ENCODE measurements at regions not wholly inside any gene's neighbourhood (a gene's known extent, or its start where the extent isn't known, plus 50 kb on each side); places are given as distances from the start of the nearest gene placed in this dataset.

- ATAC-seq (no peak), FAIRE-seq (no peak), DNase-seq (ENCODE audit: low spot score) (no peak)
- TF ChIP-seq, protein P1, sequence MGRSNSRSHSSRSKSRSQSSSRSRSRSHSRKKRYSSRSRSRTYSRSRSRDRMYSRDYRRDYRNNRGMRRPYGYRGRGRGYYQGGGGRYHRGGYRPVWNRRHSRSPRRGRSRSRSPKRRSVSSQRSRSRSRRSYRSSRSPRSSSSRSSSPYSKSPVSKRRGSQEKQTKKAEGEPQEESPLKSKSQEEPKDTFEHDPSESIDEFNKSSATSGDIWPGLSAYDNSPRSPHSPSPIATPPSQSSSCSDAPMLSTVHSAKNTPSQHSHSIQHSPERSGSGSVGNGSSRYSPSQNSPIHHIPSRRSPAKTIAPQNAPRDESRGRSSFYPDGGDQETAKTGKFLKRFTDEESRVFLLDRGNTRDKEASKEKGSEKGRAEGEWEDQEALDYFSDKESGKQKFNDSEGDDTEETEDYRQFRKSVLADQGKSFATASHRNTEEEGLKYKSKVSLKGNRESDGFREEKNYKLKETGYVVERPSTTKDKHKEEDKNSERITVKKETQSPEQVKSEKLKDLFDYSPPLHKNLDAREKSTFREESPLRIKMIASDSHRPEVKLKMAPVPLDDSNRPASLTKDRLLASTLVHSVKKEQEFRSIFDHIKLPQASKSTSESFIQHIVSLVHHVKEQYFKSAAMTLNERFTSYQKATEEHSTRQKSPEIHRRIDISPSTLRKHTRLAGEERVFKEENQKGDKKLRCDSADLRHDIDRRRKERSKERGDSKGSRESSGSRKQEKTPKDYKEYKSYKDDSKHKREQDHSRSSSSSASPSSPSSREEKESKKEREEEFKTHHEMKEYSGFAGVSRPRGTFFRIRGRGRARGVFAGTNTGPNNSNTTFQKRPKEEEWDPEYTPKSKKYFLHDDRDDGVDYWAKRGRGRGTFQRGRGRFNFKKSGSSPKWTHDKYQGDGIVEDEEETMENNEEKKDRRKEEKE (IDR thresholded peaks at IDR 0.05): no peak
- TF ChIP-seq MED1 (CRISPR knock-in tag; IDR thresholded peaks at IDR 0.05): no peak
- TF ChIP-seq ZNF781 (CRISPR knock-in tag; IDR thresholded peaks at IDR 0.05; ENCODE audit: borderline replicate concordance, not compliant biosample characterization): no peak
- no peak for TF ChIP-seq POLR2A (IDR thresholded peaks at IDR 0.05; ENCODE audit: insufficient read depth in 1 of 2, low read depth in 2 of 2, low read length in 2 of 2)
- no peak for TF ChIP-seq ZNF768 (CRISPR knock-in tag; IDR thresholded peaks at IDR 0.05)
- TF ChIP-seq HIC2 (CRISPR knock-in tag; IDR thresholded peaks at IDR 0.05; ENCODE audit: low read depth): no peak
- no peak for TF ChIP-seq NFE2L2 (IDR thresholded peaks at IDR 0.05; ENCODE audit: low read length)
- TF ChIP-seq ZSCAN12 (CRISPR knock-in tag; IDR thresholded peaks at IDR 0.05): no peak
- TF ChIP-seq KLF15 (CRISPR knock-in tag; IDR thresholded peaks at IDR 0.05; ENCODE audit: borderline replicate concordance): no peak
- TF ChIP-seq ZNF784 (CRISPR knock-in tag; IDR thresholded peaks at IDR 0.05; ENCODE audit: borderline replicate concordance): no peak
- no peak for TF ChIP-seq ZNF790 (CRISPR knock-in tag; IDR thresholded peaks at IDR 0.05; ENCODE audit: borderline replicate concordance)
- TF ChIP-seq HES4 (CRISPR knock-in tag; IDR thresholded peaks at IDR 0.05; ENCODE audit: borderline replicate concordance): no peak
- TF ChIP-seq GABPA (IDR thresholded peaks at IDR 0.05; ENCODE audit: low read depth, low read length): no peak
- TF ChIP-seq GABPA (CRISPR knock-in tag; IDR thresholded peaks at IDR 0.05; ENCODE audit: low read depth): no peak
- TF ChIP-seq SRSF4 (IDR thresholded peaks at IDR 0.05; ENCODE audit: low read depth, low read length, poor library complexity, severe bottlenecking): no peak
- no peak for TF ChIP-seq ZBTB1 (CRISPR knock-in tag; IDR thresholded peaks at IDR 0.05; ENCODE audit: borderline replicate concordance)
- TF ChIP-seq HNRNPK (IDR thresholded peaks at IDR 0.05; ENCODE audit: low read depth, low read length, poor library complexity, severe bottlenecking): no peak
- Histone ChIP-seq H3K9me3 (ENCODE audit: low read length) (no peaks in the 10 kb centered on the region), H3K4me3 (replicated peaks in 1 of 3; ENCODE audit: insufficient read depth in 1 of 3, low read depth in 2 of 3, low read length in 3 of 3) (no peak overlapping the region), H3K27ac (ENCODE audit: extremely low read length, insufficient read depth, low read length) (no peak overlapping the region), H2AFZ (ENCODE audit: low read length) (no peak overlapping the region), H4K20me1 (ENCODE audit: insufficient read depth, low read length) (no peaks in the 10 kb centered on the region), H3K27me3 (ENCODE audit: control insufficient read depth in 1 of 2, insufficient read depth in 2 of 2, low read length in 2 of 2) (no peaks in the 10 kb centered on the region), H3K4me1 (ENCODE audit: insufficient read depth, low read length) (no peaks in the 10 kb centered on the region), H3K36me3 (replicated peaks in 1 of 2; ENCODE audit: control insufficient read depth in 1 of 2, insufficient read depth in 2 of 2, low read length in 2 of 2) (no peaks in the 10 kb centered on the region), H3K9ac (ENCODE audit: insufficient read depth, low read depth, low read length) (no peak overlapping the region), H3K79me2 (ENCODE audit: insufficient read depth, low read length) (no peaks in the 10 kb centered on the region), H3K4me2 (ENCODE audit: low read depth, low read length) (no peak overlapping the region)
- 0% methylated on average over 1 of the region's 1 CpG for WGBS (ENCODE audit: low lambda C conversion rate)
- in situ Hi-C loops (cut with HindIII; ENCODE audit: extremely low pct_ligation_motif_present, low pct_unique_long_range_greater_than_20kb): no loop called here
- no TSS peak for BruUV-seq (replicated peaks)
- intact Hi-C loops (cut with micrococcal nuclease; ENCODE audit: unreplicated experiment): no loop called here
- CTCF ChIA-PET (ENCODE audit: low intra/inter-chr PET ratio, low total read pairs): no interaction called here
- POLR2A ChIA-PET: no interaction called here
Measured at GRCh38 chr13:65103351-65103750, 2126.8 kb downstream of the PCDH9 start.
